ENCODE measurements at regions not wholly inside any gene's neighbourhood (a gene's known extent, or its start where the extent isn't known, plus 50 kb on each side); places are given as distances from the start of the nearest gene placed in this dataset.

DNA sequence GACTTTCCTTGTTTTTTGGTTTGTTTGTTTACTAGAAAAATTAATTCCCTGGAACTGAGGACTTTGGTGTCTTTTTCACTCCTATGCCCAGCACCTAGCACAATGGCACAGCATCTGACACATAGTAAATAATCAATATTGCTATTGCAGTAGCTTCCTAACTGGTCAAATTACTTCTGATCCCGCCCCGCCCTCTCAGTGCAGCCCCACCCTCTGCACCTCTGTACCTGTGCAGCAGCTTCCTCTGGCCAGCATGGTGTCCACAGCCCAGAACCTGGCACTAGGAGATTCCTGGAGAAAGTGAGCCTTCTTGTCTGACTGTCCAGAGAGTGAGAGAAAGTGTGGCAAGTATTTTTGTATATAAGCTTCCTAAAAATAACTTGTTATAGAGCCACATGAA, 343.2 kb downstream of the ZNF608 start:
- TF ChIP-seq, protein P1, sequence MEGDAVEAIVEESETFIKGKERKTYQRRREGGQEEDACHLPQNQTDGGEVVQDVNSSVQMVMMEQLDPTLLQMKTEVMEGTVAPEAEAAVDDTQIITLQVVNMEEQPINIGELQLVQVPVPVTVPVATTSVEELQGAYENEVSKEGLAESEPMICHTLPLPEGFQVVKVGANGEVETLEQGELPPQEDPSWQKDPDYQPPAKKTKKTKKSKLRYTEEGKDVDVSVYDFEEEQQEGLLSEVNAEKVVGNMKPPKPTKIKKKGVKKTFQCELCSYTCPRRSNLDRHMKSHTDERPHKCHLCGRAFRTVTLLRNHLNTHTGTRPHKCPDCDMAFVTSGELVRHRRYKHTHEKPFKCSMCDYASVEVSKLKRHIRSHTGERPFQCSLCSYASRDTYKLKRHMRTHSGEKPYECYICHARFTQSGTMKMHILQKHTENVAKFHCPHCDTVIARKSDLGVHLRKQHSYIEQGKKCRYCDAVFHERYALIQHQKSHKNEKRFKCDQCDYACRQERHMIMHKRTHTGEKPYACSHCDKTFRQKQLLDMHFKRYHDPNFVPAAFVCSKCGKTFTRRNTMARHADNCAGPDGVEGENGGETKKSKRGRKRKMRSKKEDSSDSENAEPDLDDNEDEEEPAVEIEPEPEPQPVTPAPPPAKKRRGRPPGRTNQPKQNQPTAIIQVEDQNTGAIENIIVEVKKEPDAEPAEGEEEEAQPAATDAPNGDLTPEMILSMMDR (IDR thresholded peaks at IDR 0.05 in 4 of 5, conservative IDR thresholded peaks at IDR 0.05 in 1 of 5), result no peak
- no peak for TF ChIP-seq POLR2A (IDR thresholded peaks at IDR 0.05)

All from gastrocnemius medialis (tissue), 4 donors.